ENCODE measurements at regions not wholly inside any gene's neighbourhood (a gene's known extent, or its start where the extent isn't known, plus 50 kb on each side); places are given as distances from the start of the nearest gene placed in this dataset.

DNA sequence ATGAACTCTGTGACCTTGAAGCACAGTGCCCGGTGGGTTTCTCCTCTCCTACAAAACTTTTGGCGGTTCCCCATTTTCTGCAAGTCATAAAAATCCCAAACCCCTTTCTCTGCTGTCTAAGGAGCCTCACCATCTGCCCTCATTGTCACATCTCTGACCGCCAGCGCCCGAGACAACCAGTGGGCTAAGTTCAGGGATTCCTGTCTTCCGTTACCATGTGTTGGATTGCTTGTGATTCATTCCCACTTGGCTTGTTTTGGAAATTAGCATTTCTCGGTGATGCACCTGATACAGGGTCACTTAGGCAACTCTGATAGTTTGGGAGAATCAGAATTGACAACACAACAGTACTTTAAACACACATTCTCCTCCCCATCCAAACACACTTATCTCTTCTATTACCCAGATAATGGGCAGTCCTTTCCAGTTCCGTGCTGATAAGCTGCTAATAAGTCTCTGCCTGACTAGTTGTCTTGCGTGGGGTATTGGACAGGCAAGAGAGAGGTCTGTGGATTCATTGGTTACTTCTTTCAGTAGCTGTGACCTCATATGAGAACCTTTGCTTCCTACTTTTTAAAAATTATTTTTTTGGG lies 70.0 kb upstream of the KLF4 start:
- H3K9me3 Mint-ChIP-seq (ENCODE audit: low read depth, unreplicated experiment), result no peaks in the 10 kb centered on the region
- H3K36me3 Mint-ChIP-seq (ENCODE audit: insufficient read depth, unreplicated experiment), result no peaks in the 10 kb centered on the region
- BruUV-seq (replicated peaks), result no TSS peak
- H3K27me3 Mint-ChIP-seq (ENCODE audit: unreplicated experiment), result no peaks in the 10 kb centered on the region
- CTCF ChIA-PET, result interaction anchor here (1.0 kb wide), 1 partner anchor 24 kb away, joined by 4 read pairs; no protein-coding TSS in a partner anchor
- no peak overlapping the region for H3K27ac Mint-ChIP-seq (ENCODE audit: unreplicated experiment)
- H3K4me3 Mint-ChIP-seq (ENCODE audit: low read depth, unreplicated experiment), result no peak overlapping the region
- DNase-seq, result no peak
- intact Hi-C loops (cut with micrococcal nuclease; ENCODE audit: unreplicated experiment), result loop anchor here (5.0 kb wide), 1 partner anchor 57 kb away; no protein-coding TSS in a partner anchor
- peaks cover 14% of the 10 kb centered on the region for H3K4me1 Mint-ChIP-seq (ENCODE audit: low read depth, unreplicated experiment)
- TF ChIP-seq, protein P1, sequence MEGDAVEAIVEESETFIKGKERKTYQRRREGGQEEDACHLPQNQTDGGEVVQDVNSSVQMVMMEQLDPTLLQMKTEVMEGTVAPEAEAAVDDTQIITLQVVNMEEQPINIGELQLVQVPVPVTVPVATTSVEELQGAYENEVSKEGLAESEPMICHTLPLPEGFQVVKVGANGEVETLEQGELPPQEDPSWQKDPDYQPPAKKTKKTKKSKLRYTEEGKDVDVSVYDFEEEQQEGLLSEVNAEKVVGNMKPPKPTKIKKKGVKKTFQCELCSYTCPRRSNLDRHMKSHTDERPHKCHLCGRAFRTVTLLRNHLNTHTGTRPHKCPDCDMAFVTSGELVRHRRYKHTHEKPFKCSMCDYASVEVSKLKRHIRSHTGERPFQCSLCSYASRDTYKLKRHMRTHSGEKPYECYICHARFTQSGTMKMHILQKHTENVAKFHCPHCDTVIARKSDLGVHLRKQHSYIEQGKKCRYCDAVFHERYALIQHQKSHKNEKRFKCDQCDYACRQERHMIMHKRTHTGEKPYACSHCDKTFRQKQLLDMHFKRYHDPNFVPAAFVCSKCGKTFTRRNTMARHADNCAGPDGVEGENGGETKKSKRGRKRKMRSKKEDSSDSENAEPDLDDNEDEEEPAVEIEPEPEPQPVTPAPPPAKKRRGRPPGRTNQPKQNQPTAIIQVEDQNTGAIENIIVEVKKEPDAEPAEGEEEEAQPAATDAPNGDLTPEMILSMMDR (IDR thresholded peaks at IDR 0.05; ENCODE audit: unreplicated experiment), result no peak

DNA sequence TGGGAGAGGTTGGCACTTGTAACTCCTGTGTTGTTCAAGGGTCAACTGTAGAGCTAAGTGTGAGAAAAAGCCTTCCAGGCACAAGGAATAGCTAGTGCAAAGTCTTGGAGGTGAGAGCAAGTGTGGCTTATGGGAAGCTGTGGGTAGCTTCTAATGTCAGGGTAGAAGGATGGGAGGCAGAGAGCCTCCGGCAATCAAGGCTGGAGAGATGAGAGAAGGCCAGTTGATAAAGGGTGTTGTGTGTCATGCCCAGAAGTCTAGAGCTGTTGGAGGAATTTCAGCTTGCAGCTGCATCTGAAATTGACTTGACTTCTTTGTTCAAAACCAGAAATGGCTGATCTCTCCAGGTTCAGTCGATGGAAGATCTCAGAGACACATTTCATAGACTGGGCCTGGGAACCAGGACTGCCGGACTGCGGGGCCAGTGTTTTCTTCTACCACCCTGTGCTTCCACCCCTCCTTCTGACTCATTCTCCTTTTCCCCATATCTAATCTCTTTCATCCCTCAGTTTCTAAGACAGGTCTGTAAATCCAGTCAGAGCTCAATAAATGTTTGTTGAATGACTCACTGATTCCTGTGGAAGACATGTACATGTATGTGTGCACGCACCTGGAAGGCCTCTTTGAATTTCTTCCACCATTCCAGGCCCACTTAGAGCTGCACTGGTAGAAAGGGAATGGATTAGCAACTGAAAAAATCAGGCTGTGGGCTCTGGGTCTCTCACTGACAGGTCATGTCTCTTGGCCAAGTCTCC lies 67.8 kb upstream of the KLF4 start:
- intact Hi-C loops (cut with micrococcal nuclease; ENCODE audit: unreplicated experiment), result loop anchor here (5.0 kb wide), 1 partner anchor 55 kb away; no protein-coding TSS in a partner anchor
- Mint-ChIP-seq H3K36me3 (ENCODE audit: insufficient read depth, unreplicated experiment) (no peaks in the 10 kb centered on the region), H3K4me1 (ENCODE audit: low read depth, unreplicated experiment) (peaks cover 14% of the 10 kb centered on the region), H3K9me3 (ENCODE audit: low read depth, unreplicated experiment) (no peaks in the 10 kb centered on the region), H3K4me3 (ENCODE audit: low read depth, unreplicated experiment) (no peak overlapping the region), H3K27ac (ENCODE audit: unreplicated experiment) (peak overlapping the region; percentile 63), H3K27me3 (ENCODE audit: unreplicated experiment) (no peaks in the 10 kb centered on the region)
- no TSS peak for BruUV-seq (replicated peaks)
- CTCF ChIA-PET, result interaction anchor here (1.3 kb wide), 1 partner anchor 20 kb away, joined by 6 read pairs; no protein-coding TSS in a partner anchor
- DNase-seq, result peak; percentile 10
- TF ChIP-seq, protein P1 (IDR thresholded peaks at IDR 0.05; ENCODE audit: unreplicated experiment), result no peak

DNA sequence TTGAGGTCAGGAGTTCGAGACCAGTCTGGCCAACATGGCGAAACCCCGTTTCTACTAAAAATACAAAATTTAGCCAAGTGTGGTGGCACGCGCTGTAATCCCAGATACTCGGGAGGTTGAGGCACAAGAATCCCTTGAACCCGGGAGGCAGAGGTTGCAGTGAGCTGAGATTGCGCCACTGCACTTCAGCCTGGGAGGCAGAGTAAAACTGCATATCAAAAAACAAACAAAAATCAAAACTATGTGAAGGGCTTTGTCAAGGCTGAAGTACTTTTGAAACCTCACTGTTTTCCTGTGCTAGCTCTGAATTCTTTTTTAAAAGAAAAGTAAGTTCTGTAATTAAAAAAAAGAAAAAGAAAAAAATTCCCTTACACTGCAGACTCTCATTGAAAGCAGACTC lies 65.1 kb upstream of the KLF4 start:
- H3K9me3 Mint-ChIP-seq (ENCODE audit: low read depth, unreplicated experiment), result no peaks in the 10 kb centered on the region
- CTCF ChIA-PET, result no interaction called here
- no peak for DNase-seq
- TF ChIP-seq, protein P1 (IDR thresholded peaks at IDR 0.05; ENCODE audit: unreplicated experiment), result no peak
- BruUV-seq (replicated peaks), result no TSS peak
- no peak overlapping the region for H3K4me3 Mint-ChIP-seq (ENCODE audit: low read depth, unreplicated experiment)
- H3K27me3 Mint-ChIP-seq (ENCODE audit: unreplicated experiment), result no peaks in the 10 kb centered on the region
- intact Hi-C loops (cut with micrococcal nuclease; ENCODE audit: unreplicated experiment), result loop anchor here (5.0 kb wide), 1 partner anchor 52 kb away; no protein-coding TSS in a partner anchor
- H3K4me1 Mint-ChIP-seq (ENCODE audit: low read depth, unreplicated experiment), result peaks cover 14% of the 10 kb centered on the region
- no peak overlapping the region for H3K27ac Mint-ChIP-seq (ENCODE audit: unreplicated experiment)
- no peaks in the 10 kb centered on the region for H3K36me3 Mint-ChIP-seq (ENCODE audit: insufficient read depth, unreplicated experiment)

DNA sequence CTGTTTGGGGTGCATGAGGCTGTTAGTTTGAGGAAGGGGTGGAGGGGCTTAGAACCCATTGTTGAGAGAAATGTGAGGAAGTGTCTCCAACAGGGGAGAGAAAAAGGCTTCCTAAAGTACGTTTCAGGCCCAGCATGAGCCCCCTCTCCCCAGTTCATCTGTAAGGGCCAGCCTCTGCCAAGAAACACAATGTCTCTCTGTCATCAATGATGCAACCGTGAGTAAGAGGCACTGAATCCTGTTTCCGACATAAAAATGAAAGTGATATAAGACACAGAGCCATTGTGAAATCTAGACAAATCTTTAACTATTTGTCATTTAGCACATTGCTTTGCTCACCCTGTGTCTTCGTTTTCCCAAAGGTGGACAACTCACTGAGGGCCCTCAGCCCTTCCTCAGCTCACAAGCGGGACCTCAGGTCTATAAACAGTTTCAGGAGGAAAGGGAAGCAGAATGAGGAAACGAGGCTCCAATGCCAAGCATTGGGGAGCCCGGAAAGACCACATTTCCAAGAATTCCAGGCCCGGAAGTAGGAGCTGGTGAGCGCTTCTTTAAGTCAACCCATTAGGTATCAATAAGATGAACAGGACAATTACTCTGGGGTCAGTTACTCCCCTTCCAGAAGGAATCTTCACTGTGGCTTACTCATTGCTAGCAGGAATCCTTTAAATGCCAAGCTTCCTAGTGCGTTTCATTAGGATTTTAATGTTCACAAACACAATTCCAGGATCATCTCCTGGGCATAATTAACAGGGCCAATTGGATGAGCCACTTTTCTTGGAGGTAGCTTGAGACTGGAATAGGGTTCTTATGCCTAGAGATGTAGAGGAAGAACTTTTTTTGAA lies 59.0 kb upstream of the KLF4 start:
- DNase-seq, result peak; percentile 34
- CTCF ChIA-PET, result no interaction called here
- BruUV-seq (replicated peaks), result TSS peak; percentile 95
- TF ChIP-seq, protein P1 (IDR thresholded peaks at IDR 0.05; ENCODE audit: unreplicated experiment), result no peak
- H3K9me3 Mint-ChIP-seq (ENCODE audit: low read depth, unreplicated experiment), result no peaks in the 10 kb centered on the region
- H3K36me3 Mint-ChIP-seq (ENCODE audit: insufficient read depth, unreplicated experiment), result peaks cover 24% of the 10 kb centered on the region
- H3K4me3 Mint-ChIP-seq (ENCODE audit: low read depth, unreplicated experiment), result peak overlapping the region; percentile 13
- intact Hi-C loops (cut with micrococcal nuclease; ENCODE audit: unreplicated experiment), result loop anchor here (5.0 kb wide), 2 partner anchors 61 to 204 kb away; partner anchors contain the start of gene KLF4
- H3K4me1 Mint-ChIP-seq (ENCODE audit: low read depth, unreplicated experiment), result peaks cover 38% of the 10 kb centered on the region
- peak overlapping the region; percentile 97 for H3K27ac Mint-ChIP-seq (ENCODE audit: unreplicated experiment)
- H3K27me3 Mint-ChIP-seq (ENCODE audit: unreplicated experiment), result no peaks in the 10 kb centered on the region
